Large intestine (tissue), 3 donors: ENCODE measurements at regions not wholly inside any gene's neighbourhood (a gene's known extent, or its start where the extent isn't known, plus 50 kb on each side); places are given as distances from the start of the nearest gene placed in this dataset.
"Not testable (repeated sequence)": the region's sequence is repeated elsewhere in the genome, so short reads cannot be mapped to it uniquely, and the experiment has no call there.

Source experiments
- DNase-seq, 2 donors: peaks; one replicate each; pipeline versions ENCODE4 v3.0.0 to v3.0.0-alpha.2; 2013
- H3K27ac ChIP-seq: one replicate; pipeline ENCODE4 v1.5.1; 2013; ENCODE audit warnings: low read length
- H3K27me3 ChIP-seq: 2 replicates; pipeline ENCODE4 v1.6.1; 2013; ENCODE audit warnings: low read length; ENCODE audit not compliant: control insufficient read depth, insufficient read depth
- H3K36me3 ChIP-seq: 2 replicates; pipeline ENCODE4 v1.6.1; 2013; ENCODE audit warnings: low read length; ENCODE audit not compliant: control insufficient read depth, insufficient read depth
- H3K4me1 ChIP-seq: one replicate; pipeline ENCODE4 v1.6.1; 2013; ENCODE audit warnings: low read length; ENCODE audit not compliant: control insufficient read depth, insufficient read depth
- H3K4me3 ChIP-seq: one replicate; pipeline ENCODE4 v1.5.1; 2013; ENCODE audit warnings: low read length
- H3K9me3 ChIP-seq: one replicate; pipeline ENCODE4 v1.6.1; 2013; ENCODE audit warnings: mild to moderate bottlenecking, low read depth, low read length, moderate library complexity; ENCODE audit not compliant: control insufficient read depth
- WGBS: methylation state at CpG from one replicate; pipeline ENCODE4 v1.1.5; 2013; ENCODE audit warnings: low lambda C conversion rate; ENCODE audit not compliant: insufficient coverage; 5-methylcytosine and 5-hydroxymethylcytosine counted together

GRCh38 chr5:82519558-82519957 lies 241.4 kb upstream of the RPS23 start:
- no peaks in the 10 kb centered on the region for H3K36me3 ChIP-seq
- no peak overlapping the region for H3K4me3 ChIP-seq
- peak; percentile 7 to 46 for DNase-seq
- H3K9me3 ChIP-seq, result no peaks in the 10 kb centered on the region
- WGBS, result 42% methylated on average over 3 of the region's 3 CpGs
- H3K27me3 ChIP-seq, result no peaks in the 10 kb centered on the region
- H3K4me1 ChIP-seq, result no peaks in the 10 kb centered on the region
- no peak overlapping the region for H3K27ac ChIP-seq

- 95% methylated on average over 3 of the region's 4 CpGs for whole genome bisulfite sequencing
- Histone ChIP-seq H3K4me3 (no peak overlapping the region), H3K27me3 (no peaks in the 10 kb centered on the region), H3K4me1 (no peaks in the 10 kb centered on the region), H3K27ac (no peak overlapping the region), H3K9me3 (no peaks in the 10 kb centered on the region), H3K36me3 (no peaks in the 10 kb centered on the region)
- no peak for DNase-seq
Measured at GRCh38 chr5:82517544-82518075, 239.5 kb upstream of the RPS23 start.

GRCh38 chr5:82513738-82514137 lies 235.6 kb upstream of the RPS23 start:
- whole genome bisulfite sequencing, result 100% methylated on average over 1 of the region's 5 CpGs
- DNase-seq, result no peak
- H3K27ac ChIP-seq, result no peak overlapping the region

GRCh38 chr5:82512025-82512424 lies 233.9 kb upstream of the RPS23 start:
- DNase-seq, result no peak
- Histone ChIP-seq H3K36me3 (no peaks in the 10 kb centered on the region), H3K27me3 (no peaks in the 10 kb centered on the region), H3K27ac (no peak overlapping the region), H3K4me1 (peaks cover 13% of the 10 kb centered on the region), H3K9me3 (no peaks in the 10 kb centered on the region), H3K4me3 (no peak overlapping the region)
- WGBS, result 71% methylated on average over 1 of the region's 2 CpGs

More at GRCh38 chr5:82513738-82514137, 235.6 kb upstream of the RPS23 start:
- Histone ChIP-seq H3K4me1 (peaks cover 13% of the 10 kb centered on the region), H3K9me3 (no peaks in the 10 kb centered on the region), H3K4me3 (no peak overlapping the region), H3K27me3 (no peaks in the 10 kb centered on the region), H3K36me3 (no peaks in the 10 kb centered on the region)

GRCh38 chr5:82511134-82511533 lies 233.0 kb upstream of the RPS23 start:
- no CpG with 5 or more reads among the region's 3 CpGs for WGBS
- DNase-seq, result peak; percentile 8 to 55
- Histone ChIP-seq H3K27ac (peak overlapping the region; percentile 27), H3K4me1 (peaks cover 13% of the 10 kb centered on the region), H3K36me3 (no peaks in the 10 kb centered on the region), H3K9me3 (no peaks in the 10 kb centered on the region), H3K4me3 (no peak overlapping the region), H3K27me3 (no peaks in the 10 kb centered on the region)

- H3K27me3 ChIP-seq, result no peaks in the 10 kb centered on the region
- no peak overlapping the region for H3K27ac ChIP-seq
- no peaks in the 10 kb centered on the region for H3K9me3 ChIP-seq
- peaks cover 13% of the 10 kb centered on the region for H3K4me1 ChIP-seq
- no peak overlapping the region for H3K4me3 ChIP-seq
- WGBS, result no CpG with 5 or more reads among the region's 1 CpG
- peak; percentile 21 to 63 for DNase-seq
- H3K36me3 ChIP-seq, result no peaks in the 10 kb centered on the region
Measured at GRCh38 chr5:82509762-82510161, 231.6 kb upstream of the RPS23 start.

GRCh38 chr5:82506390-82506789 lies 228.2 kb upstream of the RPS23 start:
- peaks cover 10% of the 10 kb centered on the region for H3K4me1 ChIP-seq
- DNase-seq, H3K4me3 ChIP-seq, H3K9me3 ChIP-seq, H3K27me3 ChIP-seq, H3K27ac ChIP-seq, H3K36me3 ChIP-seq: not testable (repeated sequence)
- no CpG with 5 or more reads among the region's 3 CpGs for WGBS

GRCh38 chr5:82499725-82500244 lies 221.6 kb upstream of the RPS23 start:
- DNase-seq, result peak; percentile 54 to 87
- WGBS, result 100% methylated on average over 1 of the region's 2 CpGs

GRCh38 chr5:82497242-82497641 lies 219.1 kb upstream of the RPS23 start:
- peaks cover 6% of the 10 kb centered on the region for H3K9me3 ChIP-seq
- H3K36me3 ChIP-seq, result no peaks in the 10 kb centered on the region
- no peak for DNase-seq
- no peak overlapping the region for H3K27ac ChIP-seq
- H3K27me3 ChIP-seq, result no peaks in the 10 kb centered on the region
- H3K4me3 ChIP-seq, result no peak overlapping the region
- H3K4me1 ChIP-seq, result peaks cover 35% of the 10 kb centered on the region

More at GRCh38 chr5:82499725-82500244, 221.6 kb upstream of the RPS23 start:
- H3K27ac ChIP-seq, result peak overlapping the region; percentile 17
- H3K27me3 ChIP-seq, result no peaks in the 10 kb centered on the region
- H3K9me3 ChIP-seq, result peaks cover 6% of the 10 kb centered on the region
- no peak overlapping the region for H3K4me3 ChIP-seq
- no peaks in the 10 kb centered on the region for H3K36me3 ChIP-seq
- H3K4me1 ChIP-seq, result peaks cover 13% of the 10 kb centered on the region

- H3K4me3 ChIP-seq, result no peak overlapping the region
- H3K36me3 ChIP-seq, result no peaks in the 10 kb centered on the region
- H3K4me1 ChIP-seq, result peaks cover 48% of the 10 kb centered on the region
- no peak overlapping the region for H3K27ac ChIP-seq
- no peak for DNase-seq
- H3K27me3 ChIP-seq, result no peaks in the 10 kb centered on the region
- H3K9me3 ChIP-seq, result peaks cover 6% of the 10 kb centered on the region
Measured at GRCh38 chr5:82494942-82495341, 216.8 kb upstream of the RPS23 start.

GRCh38 chr5:82493221-82493620 lies 215.1 kb upstream of the RPS23 start:
- peak overlapping the region; percentile 51 for H3K27ac ChIP-seq

More at GRCh38 chr5:82493221-82493620, 215.1 kb upstream of the RPS23 start:
- Histone ChIP-seq H3K4me3 (no peak overlapping the region), H3K27me3 (no peaks in the 10 kb centered on the region), H3K36me3 (no peaks in the 10 kb centered on the region), H3K4me1 (peaks cover 43% of the 10 kb centered on the region), H3K9me3 (peaks cover 4% of the 10 kb centered on the region)
- peak; percentile 49 to 71 for DNase-seq
